HL-60 (cell line): ENCODE measurements at regions not wholly inside any gene's neighbourhood (a gene's known extent, or its start where the extent isn't known, plus 50 kb on each side); places are given as distances from the start of the nearest gene placed in this dataset.

Experiments
- DNase-seq, 2 experiments: peaks; one replicate each; pipeline ENCODE4 v3.0.0-alpha.2; 2010 to 2020; ENCODE audit warnings: low read depth in 1 of 2, low spot score in 1 of 2
- H3K27ac ChIP-seq: fragments of 250-450 bp; sonication (Bioruptor Pico); replicated peaks from 2 replicates; pipeline ENCODE4 v1.5.1; 2020; ENCODE audit warnings: mild to moderate bottlenecking, moderate library complexity
- H3K27me3 ChIP-seq: fragments of 250-450 bp; sonication (Bioruptor Pico); 2 replicates; pipeline ENCODE4 v1.5.1; 2021; ENCODE audit warnings: mild to moderate bottlenecking, moderate library complexity; ENCODE audit not compliant: insufficient read depth, poor library complexity, severe bottlenecking
- H3K4me3 ChIP-seq: replicated peaks from 2 replicates; pipeline ENCODE4 v1.5.1; 2011; ENCODE audit warnings: mild to moderate bottlenecking, control low read depth, low read length; ENCODE audit not compliant: insufficient read depth
- CTCF ChIP-seq: IDR thresholded peaks from one replicate; pipeline ENCODE4 v1.5.1; 2011; ENCODE audit warnings: low read length, control low read depth, inconsistent platforms; ENCODE audit not compliant: insufficient read depth
- GABPA ChIP-seq: IDR thresholded peaks from 2 replicates; pipeline ENCODE4 v1.6.1; 2012; ENCODE audit warnings: low read depth
- POLR2AphosphoS5 ChIP-seq: IDR thresholded peaks from 2 replicates; pipeline ENCODE4 v1.6.1; 2012; ENCODE audit warnings: low read depth
- REST ChIP-seq: IDR thresholded peaks from 2 replicates; pipeline ENCODE4 v1.6.1; 2012; ENCODE audit warnings: low read depth; ENCODE audit not compliant: insufficient replicate concordance
- SPI1 ChIP-seq: IDR thresholded peaks from 2 replicates; pipeline ENCODE4 v1.6.1; 2012; ENCODE audit warnings: low read depth, mild to moderate bottlenecking, borderline replicate concordance

DNA sequence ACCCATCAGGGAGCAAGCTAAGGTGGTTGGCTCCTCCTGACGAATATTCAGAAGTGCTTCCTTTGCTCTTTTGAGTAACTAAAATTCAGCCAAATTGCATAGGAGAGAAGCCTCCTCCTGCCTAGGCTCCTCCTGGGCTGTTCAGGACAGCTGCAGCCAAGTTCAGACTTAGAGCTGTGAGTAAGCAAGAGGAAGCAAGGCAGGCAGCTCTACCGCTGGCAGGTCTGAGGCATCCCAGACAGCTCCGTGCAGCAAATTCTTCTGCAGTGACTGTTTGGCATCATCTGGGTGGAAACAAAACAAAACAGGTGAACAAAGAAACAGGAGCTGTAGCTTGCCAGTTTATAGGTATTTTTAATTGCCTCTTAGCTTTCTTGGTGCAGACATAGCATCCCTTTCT is 421.0 kb downstream of the GADD45G start:
- Histone ChIP-seq H3K27ac (no peak overlapping the region), H3K27me3 (no peaks in the 10 kb centered on the region), H3K4me3 (no peak overlapping the region)
- TF ChIP-seq REST, result no peak
- TF ChIP-seq POLR2AphosphoS5, result no peak
- TF ChIP-seq SPI1, result no peak
- TF ChIP-seq CTCF, result no peak
- TF ChIP-seq GABPA, result no peak
- no peak for DNase-seq

GRCh38 chr9:90027296-90027790 is 422.5 kb downstream of the GADD45G start:
- H3K4me3 ChIP-seq, result no peak overlapping the region
- no peaks in the 10 kb centered on the region for H3K27me3 ChIP-seq
- no peak overlapping the region for H3K27ac ChIP-seq
- TF ChIP-seq POLR2AphosphoS5 (no peak), REST (no peak), GABPA (no peak), CTCF (no peak), SPI1 (no peak)
- DNase-seq, result no peak

DNA sequence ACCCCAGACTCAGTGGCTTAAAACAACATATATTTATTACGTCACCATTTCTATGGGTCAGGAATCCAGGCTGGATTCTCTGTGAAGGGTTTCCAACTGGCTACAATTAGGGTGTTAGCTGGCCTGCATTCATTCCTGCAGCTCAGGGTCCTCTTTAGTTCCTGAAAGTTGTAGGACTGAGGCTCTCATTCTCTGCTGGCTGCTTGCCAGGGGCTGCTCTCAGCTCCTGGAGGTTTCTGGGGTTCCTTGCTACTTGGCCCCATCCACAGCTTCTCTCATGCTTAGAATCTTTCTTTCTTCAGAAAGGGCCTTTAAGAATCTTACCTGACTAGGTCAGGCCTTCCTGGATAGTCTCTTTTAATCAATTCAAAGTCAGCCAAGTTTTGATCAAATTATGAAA is 424.6 kb downstream of the GADD45G start:
- TF ChIP-seq GABPA, result no peak
- TF ChIP-seq REST, result no peak
- TF ChIP-seq CTCF, result no peak
- no peak for TF ChIP-seq POLR2AphosphoS5
- no peak for TF ChIP-seq SPI1
- Histone ChIP-seq H3K27me3 (no peaks in the 10 kb centered on the region), H3K4me3 (no peak overlapping the region), H3K27ac (no peak overlapping the region)
- no peak for DNase-seq
